ENCODE measurements at regions not wholly inside any gene's neighbourhood (a gene's known extent, or its start where the extent isn't known, plus 50 kb on each side); places are given as distances from the start of the nearest gene placed in this dataset.

- no peak for DNase-seq (ENCODE audit: low spot score)
- POLR2A ChIA-PET (ENCODE audit: low non-redundant PET), result no interaction called here
- TF ChIP-seq CTCF (conservative IDR thresholded peaks at IDR 0.05; ENCODE audit: low read depth), result no peak
- CTCF ChIA-PET, result interaction anchor here (0.6 to 0.8 kb wide), 4 partner anchors 34 to 507 kb away, joined by 3 read pairs; no protein-coding TSS in a partner anchor
- H3K27ac ChIP-seq, result no peak overlapping the region
These were observed 234.1 kb downstream of the OPA1 start for GRCh38 chr3:193827040-193827669.

- H3K27ac ChIP-seq, result no peak overlapping the region
- no peak for TF ChIP-seq CTCF (conservative IDR thresholded peaks at IDR 0.05; ENCODE audit: low read depth)
- no peak for DNase-seq (ENCODE audit: low spot score)
- ChIA-PET CTCF (interaction anchor here (0.6 to 0.9 kb wide), 2 partner anchors 47 to 241 kb away, joined by 3 to 4 read pairs; no protein-coding TSS in a partner anchor), POLR2A (ENCODE audit: low non-redundant PET) (no interaction called here)
These were observed 234.9 kb downstream of the OPA1 start for GRCh38 chr3:193827871-193828270.

GRCh38 chr3:193828477-193828876 is 235.5 kb downstream of the OPA1 start:
- CTCF ChIA-PET, result interaction anchor here (0.9 kb wide), 1 partner anchor 48 kb away, joined by 4 read pairs; no protein-coding TSS in a partner anchor
- TF ChIP-seq CTCF (conservative IDR thresholded peaks at IDR 0.05; ENCODE audit: low read depth), result no peak
- peak; percentile 61 for DNase-seq (ENCODE audit: low spot score)
- POLR2A ChIA-PET (ENCODE audit: low non-redundant PET), result no interaction called here
- no peak overlapping the region for H3K27ac ChIP-seq

- ChIA-PET POLR2A (ENCODE audit: low non-redundant PET) (interaction anchor here (1.8 kb wide), 1 partner anchor 49 kb away, joined by 4 read pairs; no protein-coding TSS in a partner anchor), CTCF (no interaction called here)
- DNase-seq (ENCODE audit: low spot score), result peak; percentile 83
- TF ChIP-seq CTCF (conservative IDR thresholded peaks at IDR 0.05; ENCODE audit: low read depth), result no peak
- H3K27ac ChIP-seq, result peak overlapping the region; percentile 100
These were observed 236.8 kb downstream of the OPA1 start for GRCh38 chr3:193829781-193830180.

GRCh38 chr3:193830791-193831191 is 237.8 kb downstream of the OPA1 start:
- TF ChIP-seq CTCF (conservative IDR thresholded peaks at IDR 0.05; ENCODE audit: low read depth), result no peak
- peak overlapping the region; percentile 100 for H3K27ac ChIP-seq
- CTCF ChIA-PET, result no interaction called here
- POLR2A ChIA-PET (ENCODE audit: low non-redundant PET), result interaction anchor here (1.8 kb wide), 1 partner anchor 50 kb away, joined by 4 read pairs; no protein-coding TSS in a partner anchor
- DNase-seq (ENCODE audit: low spot score), result peak; percentile 95

GRCh38 chr3:193831495-193832455 is 238.8 kb downstream of the OPA1 start:
- ChIA-PET CTCF (interaction anchor here (0.8 to 0.9 kb wide), 2 partner anchors 51 to 512 kb away, joined by 3 to 4 read pairs; no protein-coding TSS in a partner anchor), POLR2A (ENCODE audit: low non-redundant PET) (no interaction called here)
- peak overlapping the region; percentile 100 for H3K27ac ChIP-seq
- peak; percentile 95 for DNase-seq (ENCODE audit: low spot score)
- no peak for TF ChIP-seq CTCF (conservative IDR thresholded peaks at IDR 0.05; ENCODE audit: low read depth)

All from RWPE1 (cell line).